NCI-H82 treated with DMSO at 0.1 percent for 48 hours (cell line): ENCODE measurements at regions not wholly inside any gene's neighbourhood (a gene's known extent, or its start where the extent isn't known, plus 50 kb on each side); places are given as distances from the start of the nearest gene placed in this dataset.

Experiments used
- DNase-seq: peaks from one replicate; lab custom pipeline; 2025; ENCODE audit not compliant: unreplicated experiment; lab: John Stamatoyannopoulos, UW

GRCh38 chr12:77368379-77368778, 303.0 kb upstream of the E2F7 start:
- no peak for DNase-seq

- DNase-seq = no peak
Observed at GRCh38 chr12:77366616-77367015, 301.2 kb upstream of the E2F7 start.

DNA sequence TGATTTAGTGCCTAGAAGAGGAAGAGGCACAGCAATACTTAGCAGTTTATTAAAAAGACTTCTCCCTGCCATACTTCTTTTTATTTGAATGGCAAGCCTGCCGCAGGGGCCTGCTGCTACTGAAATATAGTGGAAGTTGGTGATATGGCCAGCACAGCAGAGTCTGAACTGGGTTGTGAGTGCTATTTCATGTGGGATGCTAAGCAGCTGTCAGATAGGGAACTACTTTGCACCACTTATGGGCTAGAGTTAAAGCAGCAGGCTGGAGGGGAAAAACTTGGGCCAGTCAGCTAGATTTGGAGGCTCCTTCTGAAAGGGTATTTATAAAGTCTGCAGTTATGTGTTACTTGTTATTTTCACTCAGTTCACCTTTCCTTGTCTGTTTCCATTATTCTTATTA, 299.0 kb upstream of the E2F7 start:
- DNase-seq = no peak

DNA sequence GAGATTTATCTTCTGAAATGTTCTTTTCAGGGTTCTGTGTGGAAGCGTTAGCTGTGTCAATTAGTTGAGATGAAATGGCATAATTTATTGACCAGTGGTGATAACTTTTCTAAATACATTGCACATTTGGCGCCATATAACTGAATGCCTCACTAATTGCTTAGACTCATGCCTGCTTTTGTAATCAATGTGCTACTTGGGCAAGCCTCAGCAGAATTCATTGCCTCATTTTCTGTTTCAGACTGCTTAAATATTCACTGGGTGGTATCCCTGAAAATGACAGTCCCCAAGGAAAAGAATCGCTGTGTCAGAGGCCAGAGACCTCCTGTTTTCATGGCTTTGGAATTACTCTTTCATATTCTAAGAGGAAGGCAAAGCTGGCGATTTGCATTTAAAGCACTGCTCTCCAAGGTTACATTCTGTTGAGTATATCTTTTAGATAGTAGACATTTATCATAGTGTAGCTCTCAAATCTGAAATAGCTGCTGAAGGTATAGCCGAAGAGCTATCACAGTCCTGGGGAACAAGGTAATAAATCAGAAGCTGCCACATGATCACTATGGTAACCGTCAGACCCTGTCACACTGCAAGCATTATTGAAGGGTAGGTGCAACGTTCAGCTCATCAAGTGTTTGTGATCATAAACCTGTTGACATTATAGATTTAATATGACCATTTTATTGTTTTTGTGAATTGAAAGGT, 297.3 kb upstream of the E2F7 start:
- DNase-seq = no peak

DNA sequence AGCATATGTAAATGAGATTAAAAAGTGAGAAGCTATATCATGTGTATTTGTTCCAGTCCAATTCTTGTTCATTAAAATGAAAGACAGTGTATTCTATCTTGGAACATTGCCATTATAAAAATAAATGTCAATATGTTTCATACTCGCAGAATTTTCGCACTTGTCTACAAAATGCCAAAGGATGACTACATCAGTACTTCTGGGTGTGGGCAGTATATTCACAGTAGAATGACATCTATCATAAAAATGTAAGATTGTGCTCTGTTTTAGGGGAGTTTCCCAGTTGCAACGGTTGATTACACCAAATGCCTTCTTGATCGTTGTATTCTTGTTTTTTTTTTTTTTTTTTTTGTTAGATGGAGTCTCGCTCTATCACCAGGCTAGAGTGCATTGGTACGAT, 292.3 kb upstream of the E2F7 start:
- no peak for DNase-seq

DNA sequence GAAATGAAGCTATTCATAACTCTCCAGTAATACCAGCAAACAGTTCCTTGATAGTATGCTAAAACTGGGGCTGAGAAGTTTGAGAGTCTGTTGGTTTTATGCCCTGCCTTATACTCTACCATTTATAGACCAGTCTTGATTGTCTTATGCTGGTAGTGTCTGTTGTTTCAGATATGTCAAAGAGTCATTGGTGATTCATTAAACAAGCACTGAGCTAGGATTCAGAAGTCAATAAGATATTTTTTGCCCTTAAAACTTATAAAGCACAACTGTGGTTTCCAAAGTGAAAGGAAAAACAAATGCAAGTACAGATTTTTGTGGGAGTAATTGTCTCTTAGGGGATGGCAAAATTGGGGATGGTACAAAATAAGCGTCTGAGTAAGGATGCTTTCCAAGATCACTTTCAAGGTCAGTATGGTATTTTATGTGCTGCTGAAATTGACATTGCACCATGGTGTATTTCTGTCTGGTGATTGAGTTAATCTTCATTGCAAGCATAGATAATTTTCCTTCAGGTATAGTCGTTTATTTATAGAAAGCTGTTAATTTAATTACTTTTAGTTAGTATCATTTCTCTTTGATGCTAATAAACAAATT, 289.5 kb upstream of the E2F7 start:
- no peak for DNase-seq

DNA sequence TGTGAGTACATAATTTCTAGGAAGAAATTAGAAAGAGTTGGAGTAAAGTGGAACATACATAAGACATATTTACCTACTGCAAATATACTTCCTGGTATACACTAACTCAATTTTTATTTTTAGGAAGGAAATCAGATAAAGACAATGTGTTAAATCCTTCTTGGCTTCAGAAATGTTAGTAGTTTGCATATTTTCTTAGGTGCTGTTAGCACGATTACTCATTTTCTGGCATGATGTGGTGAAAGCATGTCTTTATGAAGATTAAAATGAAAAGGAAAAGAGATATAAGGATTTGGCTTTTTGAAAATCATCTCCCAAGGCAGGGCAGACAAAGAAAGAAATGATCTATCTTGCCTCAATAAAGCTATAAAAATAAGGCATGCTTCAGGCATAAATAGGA, 287.6 kb upstream of the E2F7 start:
- no peak for DNase-seq

- DNase-seq = no peak
Observed at GRCh38 chr12:77351860-77352259, 286.5 kb upstream of the E2F7 start.

DNA sequence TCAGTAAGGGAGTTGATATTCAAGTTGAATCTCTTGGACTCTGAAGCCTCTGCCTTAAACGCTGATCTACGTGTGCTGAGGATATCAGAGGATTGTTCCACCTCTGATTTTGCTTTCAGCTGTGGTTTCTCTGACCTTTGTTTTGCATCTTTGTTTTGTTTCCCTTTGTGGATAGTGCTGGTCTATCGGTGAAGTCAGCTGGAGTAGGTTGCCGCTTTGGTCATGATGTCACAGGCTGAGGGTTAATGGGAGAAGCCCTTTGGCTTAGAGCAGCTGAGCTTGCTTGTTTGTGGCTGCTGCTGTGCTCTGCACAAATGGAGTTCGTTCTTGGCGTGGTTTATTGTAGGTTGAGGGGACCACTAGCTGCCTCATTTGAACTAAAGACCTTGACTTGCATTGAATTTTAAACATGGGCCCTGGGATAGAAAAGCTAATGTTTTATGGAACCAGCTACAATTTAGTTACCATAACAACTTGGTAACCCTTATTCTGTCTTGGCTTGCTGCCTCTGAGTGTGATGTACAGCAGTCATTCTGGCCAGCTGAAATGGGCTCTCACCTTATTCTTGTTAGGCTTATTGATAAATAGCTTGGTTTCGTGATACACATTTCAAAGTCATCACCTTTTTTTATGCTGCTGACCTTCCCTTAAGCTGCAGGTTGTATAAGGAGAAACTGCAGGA, 284.5 kb upstream of the E2F7 start:
- DNase-seq = no peak

GRCh38 chr12:77347017-77347416, 281.6 kb upstream of the E2F7 start:
- no peak for DNase-seq

DNA sequence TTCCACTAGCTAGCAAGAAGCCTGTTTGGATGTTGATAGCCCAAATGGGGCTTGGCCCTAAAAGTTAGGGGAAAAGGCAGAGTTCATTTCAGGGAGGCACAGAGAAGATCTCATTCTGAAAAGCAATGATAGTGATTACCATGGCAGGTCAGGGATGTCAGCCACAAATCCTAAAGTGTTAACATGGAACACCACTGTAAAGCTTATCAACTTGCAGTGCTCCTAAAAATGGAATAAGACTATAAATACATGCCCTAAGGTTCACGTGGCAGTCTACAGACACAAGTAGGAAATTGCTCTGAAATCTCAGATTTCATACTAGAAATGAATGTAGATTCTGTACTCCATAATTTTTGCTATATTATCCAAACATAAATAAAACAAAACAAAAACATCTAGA, 280.0 kb upstream of the E2F7 start:
- DNase-seq = no peak

GRCh38 chr12:77344651-77345050, 279.3 kb upstream of the E2F7 start:
- no peak for DNase-seq

GRCh38 chr12:77343291-77343690, 277.9 kb upstream of the E2F7 start:
- no peak for DNase-seq

DNA sequence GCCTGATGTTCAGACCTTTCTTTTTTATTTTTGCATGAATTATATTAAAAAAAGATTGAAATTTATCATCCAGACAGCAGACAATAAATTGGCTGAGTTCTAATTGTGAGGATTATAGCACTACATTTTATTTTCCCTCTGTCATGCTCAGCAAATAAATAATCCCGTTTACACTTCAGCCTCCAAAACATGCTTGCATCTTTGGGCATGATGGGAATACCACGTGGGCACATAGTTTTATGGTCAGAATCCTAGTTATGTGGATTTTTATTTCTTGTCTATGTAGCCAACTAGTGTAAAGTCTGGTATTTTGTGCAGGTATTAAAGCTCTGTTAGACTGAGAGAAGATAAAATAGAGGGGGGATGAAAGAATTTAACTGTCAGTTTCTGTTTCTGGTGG, 276.9 kb upstream of the E2F7 start:
- no peak for DNase-seq

GRCh38 chr12:77339610-77340009, 274.2 kb upstream of the E2F7 start:
- DNase-seq = no peak

DNA sequence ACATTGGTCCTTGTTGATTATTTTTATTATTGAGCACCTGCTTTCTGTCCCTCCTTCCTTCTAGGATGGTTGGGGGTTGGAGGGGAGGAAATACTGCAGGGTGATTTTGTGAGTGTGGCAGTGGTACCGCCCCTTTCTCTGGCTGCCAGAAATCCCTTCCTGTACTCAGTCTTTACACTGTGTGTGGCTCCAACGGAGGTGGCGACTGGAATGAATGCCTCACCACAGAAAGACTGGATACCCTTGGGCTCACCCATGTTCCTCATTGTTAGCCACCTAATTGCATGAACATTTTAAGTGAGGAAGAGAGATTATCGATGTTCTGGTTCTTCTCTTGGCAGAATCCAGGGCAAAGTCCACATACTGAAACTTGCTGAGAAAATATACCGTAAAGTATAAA, 272.0 kb upstream of the E2F7 start:
- no peak for DNase-seq

DNA sequence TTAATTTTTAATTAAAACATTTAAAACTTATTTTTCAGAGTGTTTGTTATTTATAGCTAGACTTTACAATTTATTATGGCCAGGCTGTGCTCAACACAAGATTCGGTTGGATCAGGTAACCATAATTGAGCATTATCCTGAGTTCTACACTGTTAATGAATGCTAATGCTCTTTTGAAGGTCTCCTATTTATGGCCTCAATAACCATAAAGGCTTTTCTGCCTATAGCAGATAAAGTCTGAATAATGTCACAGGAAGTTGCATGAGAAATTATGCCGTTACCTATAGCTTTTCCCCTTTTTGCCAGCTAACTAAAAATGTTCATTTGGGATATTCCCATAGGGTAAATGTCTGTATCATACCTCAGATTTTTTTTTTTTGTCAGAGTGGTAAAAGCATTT, 269.4 kb upstream of the E2F7 start:
- no peak for DNase-seq

DNA sequence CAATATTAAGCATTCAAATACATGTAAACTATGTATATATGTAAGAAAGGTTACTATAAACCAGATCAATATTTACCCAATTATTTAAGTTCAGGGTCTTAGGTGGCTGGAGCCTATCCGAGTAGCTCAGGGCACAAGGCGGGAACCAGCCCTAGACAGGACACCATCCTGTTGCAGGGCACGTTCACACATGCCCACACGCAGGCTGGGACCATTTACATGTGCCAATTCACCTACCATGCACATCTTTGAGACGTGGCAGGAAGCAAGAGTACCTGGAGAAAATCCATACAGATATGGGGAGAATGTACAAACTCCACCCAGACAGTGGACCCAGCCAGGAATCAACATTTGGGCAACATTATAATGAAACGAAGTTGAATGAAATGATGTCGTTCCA, 263.0 kb upstream of the E2F7 start:
- DNase-seq = no peak

- no peak for DNase-seq
Observed at GRCh38 chr12:77325511-77326236, 260.3 kb upstream of the E2F7 start.

DNA sequence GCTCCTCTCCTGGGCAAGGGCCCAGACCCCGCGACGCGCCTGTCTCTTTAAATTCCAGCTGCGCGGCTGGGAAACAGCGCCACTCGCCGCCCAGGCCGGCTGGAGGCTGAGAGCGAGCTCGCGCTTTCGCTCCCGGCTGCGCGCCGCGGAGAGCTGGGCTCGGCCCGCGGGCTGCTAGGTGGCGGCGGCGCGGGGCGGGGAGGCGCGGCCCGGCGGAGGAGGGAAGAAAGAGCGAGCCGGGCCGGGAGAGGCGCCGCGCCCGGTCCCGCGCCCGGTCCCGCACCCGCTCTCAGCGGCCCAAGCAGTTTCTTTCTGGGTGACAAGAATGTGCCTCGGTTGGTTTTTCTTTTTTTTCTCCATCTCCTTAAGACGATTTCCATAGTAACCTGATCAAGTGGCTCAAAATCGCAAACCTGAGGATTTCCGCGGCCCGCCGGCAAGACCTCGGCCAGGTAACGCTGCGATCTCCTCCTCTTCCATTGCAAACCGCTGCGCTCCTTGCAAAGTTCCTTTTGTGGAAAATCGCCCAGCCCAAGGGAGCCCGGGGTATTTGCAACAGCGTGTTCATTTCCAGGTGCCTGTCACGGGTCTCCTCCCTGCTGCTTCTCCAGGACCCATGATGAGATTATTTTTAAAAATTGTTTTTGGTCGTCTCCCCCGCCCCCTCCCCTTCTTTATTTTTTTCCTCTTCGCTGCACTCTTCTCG, 259.5 kb upstream of the E2F7 start:
- DNase-seq = peak; percentile 29

- DNase-seq = no peak
Observed at GRCh38 chr12:77324416-77324762, 259.0 kb upstream of the E2F7 start.
